ENCODE measurements at regions not wholly inside any gene's neighbourhood (a gene's known extent, or its start where the extent isn't known, plus 50 kb on each side); places are given as distances from the start of the nearest gene placed in this dataset.

DNA sequence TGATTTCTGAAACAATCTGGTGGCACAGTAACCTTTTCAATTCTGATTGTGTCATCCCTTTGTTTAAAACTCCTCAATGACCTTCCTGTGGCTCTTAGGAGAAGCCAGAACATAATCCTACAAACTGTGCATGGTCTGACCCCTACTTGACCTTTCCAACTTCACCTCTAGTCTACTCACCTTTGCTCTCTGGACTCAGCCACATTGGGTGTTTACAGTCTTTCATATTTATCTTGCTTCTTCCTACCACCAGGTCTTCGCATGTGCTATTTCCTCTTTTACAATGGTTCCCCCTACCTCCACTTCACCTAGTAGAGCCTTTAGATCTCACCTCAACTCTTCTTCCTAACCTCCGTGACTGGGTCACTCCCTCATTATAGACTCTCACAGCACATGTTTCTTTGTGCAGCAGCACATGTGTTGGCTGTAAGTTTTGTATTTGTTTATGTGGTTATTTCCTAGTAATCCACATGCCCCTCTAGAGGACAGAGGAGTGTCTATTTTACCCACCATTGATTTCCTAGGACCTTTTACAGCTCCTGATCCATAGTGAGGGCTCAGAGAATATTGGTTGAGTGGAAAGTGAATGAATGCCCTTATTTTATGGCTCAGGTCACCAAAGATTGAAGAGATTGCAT lies 320.8 kb upstream of the MEIS1 start:
- H3K27me3 Mint-ChIP-seq (ENCODE audit: low read depth), result no peaks in the 10 kb centered on the region
- no peaks in the 10 kb centered on the region for H3K9me3 Mint-ChIP-seq
- peaks cover 33% of the 10 kb centered on the region for H3K4me1 Mint-ChIP-seq
- no peak for DNase-seq (ENCODE audit: low spot score in 2 of 2, unreplicated experiment in 2 of 2)
- H3K27ac Mint-ChIP-seq, result no peak overlapping the region
- H3K4me3 Mint-ChIP-seq, result no peak overlapping the region
- H3K36me3 Mint-ChIP-seq, result no peaks in the 10 kb centered on the region
- TF ChIP-seq, protein P1, sequence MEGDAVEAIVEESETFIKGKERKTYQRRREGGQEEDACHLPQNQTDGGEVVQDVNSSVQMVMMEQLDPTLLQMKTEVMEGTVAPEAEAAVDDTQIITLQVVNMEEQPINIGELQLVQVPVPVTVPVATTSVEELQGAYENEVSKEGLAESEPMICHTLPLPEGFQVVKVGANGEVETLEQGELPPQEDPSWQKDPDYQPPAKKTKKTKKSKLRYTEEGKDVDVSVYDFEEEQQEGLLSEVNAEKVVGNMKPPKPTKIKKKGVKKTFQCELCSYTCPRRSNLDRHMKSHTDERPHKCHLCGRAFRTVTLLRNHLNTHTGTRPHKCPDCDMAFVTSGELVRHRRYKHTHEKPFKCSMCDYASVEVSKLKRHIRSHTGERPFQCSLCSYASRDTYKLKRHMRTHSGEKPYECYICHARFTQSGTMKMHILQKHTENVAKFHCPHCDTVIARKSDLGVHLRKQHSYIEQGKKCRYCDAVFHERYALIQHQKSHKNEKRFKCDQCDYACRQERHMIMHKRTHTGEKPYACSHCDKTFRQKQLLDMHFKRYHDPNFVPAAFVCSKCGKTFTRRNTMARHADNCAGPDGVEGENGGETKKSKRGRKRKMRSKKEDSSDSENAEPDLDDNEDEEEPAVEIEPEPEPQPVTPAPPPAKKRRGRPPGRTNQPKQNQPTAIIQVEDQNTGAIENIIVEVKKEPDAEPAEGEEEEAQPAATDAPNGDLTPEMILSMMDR (IDR thresholded peaks at IDR 0.05; ENCODE audit: unreplicated experiment), result no peak

DNA sequence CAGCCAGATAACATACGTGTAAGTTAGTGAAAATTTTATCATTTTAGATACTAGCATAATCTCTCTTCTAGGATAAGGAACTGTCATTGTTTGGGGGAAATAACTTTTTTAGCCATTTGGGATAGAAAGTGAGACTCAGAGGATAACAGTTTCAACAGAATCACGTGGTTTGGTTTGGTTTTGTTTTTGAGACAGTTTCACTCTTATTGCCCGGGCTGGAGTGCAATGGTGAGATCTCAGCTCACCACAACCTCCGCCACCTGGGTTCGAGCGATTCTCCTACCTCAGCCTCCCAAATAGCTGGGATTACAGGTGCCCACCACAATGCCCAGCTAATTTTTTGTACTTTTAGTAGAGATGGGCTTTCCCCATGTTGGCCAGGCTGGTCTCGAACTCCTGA lies 323.2 kb upstream of the MEIS1 start:
- no peak for DNase-seq (ENCODE audit: low spot score in 2 of 2, unreplicated experiment in 2 of 2)
- no peaks in the 10 kb centered on the region for H3K27me3 Mint-ChIP-seq (ENCODE audit: low read depth)
- no peaks in the 10 kb centered on the region for H3K9me3 Mint-ChIP-seq
- H3K4me3 Mint-ChIP-seq, result no peak overlapping the region
- peak overlapping the region; percentile 0 for H3K27ac Mint-ChIP-seq
- TF ChIP-seq, protein P1 (IDR thresholded peaks at IDR 0.05; ENCODE audit: unreplicated experiment), result no peak
- H3K4me1 Mint-ChIP-seq, result peaks cover 43% of the 10 kb centered on the region
- no peaks in the 10 kb centered on the region for H3K36me3 Mint-ChIP-seq

DNA sequence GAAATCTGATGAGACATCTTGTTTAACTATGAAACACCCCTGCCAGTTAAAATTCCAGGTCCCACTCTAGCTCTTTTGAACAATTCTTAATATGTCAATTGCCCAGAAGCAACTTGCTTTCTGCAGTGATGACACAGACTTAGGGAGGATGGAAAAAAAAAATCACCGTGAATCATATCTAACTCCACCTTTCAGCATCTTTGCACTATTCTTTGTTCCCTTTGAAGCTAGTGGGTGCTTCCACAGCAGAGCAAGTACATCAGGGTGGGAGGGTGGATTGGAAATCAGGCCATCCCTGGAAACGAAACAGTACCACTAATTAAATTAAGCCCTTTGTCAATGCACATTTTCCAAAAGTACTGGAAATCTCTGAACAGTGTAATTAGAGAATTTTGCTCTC lies 324.3 kb upstream of the MEIS1 start:
- Mint-ChIP-seq H3K9me3 (no peaks in the 10 kb centered on the region), H3K4me3 (no peak overlapping the region), H3K27me3 (ENCODE audit: low read depth) (no peaks in the 10 kb centered on the region), H3K27ac (no peak overlapping the region), H3K4me1 (peaks cover 43% of the 10 kb centered on the region), H3K36me3 (no peaks in the 10 kb centered on the region)
- no peak for DNase-seq (ENCODE audit: low spot score in 2 of 2, unreplicated experiment in 2 of 2)
- TF ChIP-seq, protein P1 (IDR thresholded peaks at IDR 0.05; ENCODE audit: unreplicated experiment), result no peak

DNA sequence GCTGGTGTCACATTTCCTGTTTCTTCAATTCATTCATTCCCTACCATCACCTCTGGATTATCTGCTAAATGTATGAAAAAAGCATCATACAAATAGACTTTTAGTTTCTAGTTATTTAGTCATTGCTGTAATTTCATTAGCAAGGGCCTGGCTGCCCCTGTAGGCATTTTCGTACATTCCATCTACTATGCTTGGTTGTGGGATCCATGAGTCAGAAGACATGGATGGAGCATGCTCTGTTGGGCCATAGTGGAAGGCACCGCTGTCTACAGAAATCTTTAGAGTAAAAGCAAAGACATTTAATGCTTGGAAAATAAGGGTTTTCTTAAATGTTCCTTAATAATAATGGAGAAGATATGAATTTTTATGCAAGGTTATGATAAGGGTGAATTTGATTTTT lies 324.8 kb upstream of the MEIS1 start:
- no peak overlapping the region for H3K4me3 Mint-ChIP-seq
- H3K27me3 Mint-ChIP-seq (ENCODE audit: low read depth), result no peaks in the 10 kb centered on the region
- H3K9me3 Mint-ChIP-seq, result no peaks in the 10 kb centered on the region
- TF ChIP-seq, protein P1 (IDR thresholded peaks at IDR 0.05; ENCODE audit: unreplicated experiment), result no peak
- no peaks in the 10 kb centered on the region for H3K36me3 Mint-ChIP-seq
- DNase-seq (ENCODE audit: low spot score in 2 of 2, unreplicated experiment in 2 of 2), result no peak
- H3K27ac Mint-ChIP-seq, result no peak overlapping the region
- H3K4me1 Mint-ChIP-seq, result peaks cover 47% of the 10 kb centered on the region

DNA sequence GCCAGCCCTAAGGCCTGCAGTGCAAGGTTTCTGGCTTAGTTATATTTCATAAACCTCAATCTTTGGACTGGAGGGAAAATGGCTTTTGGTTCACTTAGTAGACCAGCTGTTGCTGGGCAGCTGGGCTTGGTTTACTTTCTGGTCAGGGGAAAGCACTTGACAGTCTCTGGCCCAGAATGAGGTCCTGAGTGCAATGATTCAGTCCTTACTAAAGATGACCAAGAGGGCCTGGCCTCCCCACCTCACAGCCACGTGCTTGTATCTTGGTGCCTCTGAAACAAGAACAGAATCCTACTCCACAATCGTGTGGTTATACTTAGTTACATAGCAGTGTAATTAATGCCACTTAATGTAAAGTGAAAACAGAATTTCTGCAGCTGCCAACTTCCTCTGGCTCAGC lies 325.5 kb upstream of the MEIS1 start:
- no peaks in the 10 kb centered on the region for H3K27me3 Mint-ChIP-seq (ENCODE audit: low read depth)
- no peaks in the 10 kb centered on the region for H3K36me3 Mint-ChIP-seq
- H3K4me1 Mint-ChIP-seq, result peaks cover 46% of the 10 kb centered on the region
- no peak overlapping the region for H3K27ac Mint-ChIP-seq
- TF ChIP-seq, protein P1 (IDR thresholded peaks at IDR 0.05; ENCODE audit: unreplicated experiment), result no peak
- DNase-seq (ENCODE audit: low spot score in 2 of 2, unreplicated experiment in 2 of 2), result no peak
- no peaks in the 10 kb centered on the region for H3K9me3 Mint-ChIP-seq
- H3K4me3 Mint-ChIP-seq, result no peak overlapping the region

Data from mesothelial cell of epicardium (in vitro differentiated cells).